ENCODE measurements at regions not wholly inside any gene's neighbourhood (a gene's known extent, or its start where the extent isn't known, plus 50 kb on each side); places are given as distances from the start of the nearest gene placed in this dataset.

GRCh38 chr11:71192629-71193028, 59.7 kb downstream of the SHANK2 start:
- no peaks in the 10 kb centered on the region for H3K9me3 Mint-ChIP-seq (ENCODE audit: low read depth)
- H3K4me3 Mint-ChIP-seq (ENCODE audit: low read depth), result no peak overlapping the region
- H3K27ac Mint-ChIP-seq, result no peak overlapping the region
- H3K27me3 Mint-ChIP-seq, result no peaks in the 10 kb centered on the region
- no peak for DNase-seq (ENCODE audit: low spot score, unreplicated experiment)
- TF ChIP-seq, protein P1, sequence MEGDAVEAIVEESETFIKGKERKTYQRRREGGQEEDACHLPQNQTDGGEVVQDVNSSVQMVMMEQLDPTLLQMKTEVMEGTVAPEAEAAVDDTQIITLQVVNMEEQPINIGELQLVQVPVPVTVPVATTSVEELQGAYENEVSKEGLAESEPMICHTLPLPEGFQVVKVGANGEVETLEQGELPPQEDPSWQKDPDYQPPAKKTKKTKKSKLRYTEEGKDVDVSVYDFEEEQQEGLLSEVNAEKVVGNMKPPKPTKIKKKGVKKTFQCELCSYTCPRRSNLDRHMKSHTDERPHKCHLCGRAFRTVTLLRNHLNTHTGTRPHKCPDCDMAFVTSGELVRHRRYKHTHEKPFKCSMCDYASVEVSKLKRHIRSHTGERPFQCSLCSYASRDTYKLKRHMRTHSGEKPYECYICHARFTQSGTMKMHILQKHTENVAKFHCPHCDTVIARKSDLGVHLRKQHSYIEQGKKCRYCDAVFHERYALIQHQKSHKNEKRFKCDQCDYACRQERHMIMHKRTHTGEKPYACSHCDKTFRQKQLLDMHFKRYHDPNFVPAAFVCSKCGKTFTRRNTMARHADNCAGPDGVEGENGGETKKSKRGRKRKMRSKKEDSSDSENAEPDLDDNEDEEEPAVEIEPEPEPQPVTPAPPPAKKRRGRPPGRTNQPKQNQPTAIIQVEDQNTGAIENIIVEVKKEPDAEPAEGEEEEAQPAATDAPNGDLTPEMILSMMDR (IDR thresholded peaks at IDR 0.05; ENCODE audit: unreplicated experiment), result no peak
- H3K36me3 Mint-ChIP-seq (ENCODE audit: insufficient read depth), result peaks cover 7% of the 10 kb centered on the region
- peaks cover 26% of the 10 kb centered on the region for H3K4me1 Mint-ChIP-seq (ENCODE audit: low read depth)

GRCh38 chr11:71191201-71191600, 61.2 kb downstream of the SHANK2 start:
- TF ChIP-seq, protein P1 (IDR thresholded peaks at IDR 0.05; ENCODE audit: unreplicated experiment), result no peak
- Mint-ChIP-seq H3K4me3 (ENCODE audit: low read depth) (no peak overlapping the region), H3K27ac (peak overlapping the region; percentile 85)

DNA sequence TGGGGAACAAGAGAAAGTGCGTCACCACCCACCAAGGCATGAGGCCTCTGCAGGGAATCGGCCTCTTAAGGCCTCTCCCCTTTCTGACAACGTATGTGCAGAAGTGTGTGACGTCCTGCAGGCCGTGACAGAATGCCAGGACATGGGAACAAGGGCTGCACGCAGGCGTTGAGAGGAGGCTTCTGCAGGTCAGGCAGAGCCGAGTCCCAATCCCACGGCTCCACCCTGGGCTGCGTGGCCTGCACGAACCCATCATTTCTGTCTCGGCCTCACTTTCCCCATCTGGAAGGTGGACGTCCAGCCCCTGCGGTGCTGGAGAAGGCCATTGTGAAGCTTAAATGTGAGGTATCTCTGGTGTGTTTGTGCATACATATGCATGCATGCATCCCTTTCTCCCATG, 61.8 kb downstream of the SHANK2 start:
- TF ChIP-seq, protein P1 (IDR thresholded peaks at IDR 0.05; ENCODE audit: unreplicated experiment), result no peak
- DNase-seq (ENCODE audit: low spot score, unreplicated experiment), result no peak
- Mint-ChIP-seq H3K27me3 (no peaks in the 10 kb centered on the region), H3K27ac (no peak overlapping the region), H3K9me3 (ENCODE audit: low read depth) (no peaks in the 10 kb centered on the region), H3K4me3 (ENCODE audit: low read depth) (no peak overlapping the region), H3K4me1 (ENCODE audit: low read depth) (peaks cover 29% of the 10 kb centered on the region), H3K36me3 (ENCODE audit: insufficient read depth) (peaks cover 15% of the 10 kb centered on the region)

More at GRCh38 chr11:71191201-71191600, 61.2 kb downstream of the SHANK2 start:
- peaks cover 29% of the 10 kb centered on the region for H3K4me1 Mint-ChIP-seq (ENCODE audit: low read depth)
- H3K9me3 Mint-ChIP-seq (ENCODE audit: low read depth), result no peaks in the 10 kb centered on the region
- DNase-seq (ENCODE audit: low spot score, unreplicated experiment), result no peak
- no peaks in the 10 kb centered on the region for H3K27me3 Mint-ChIP-seq
- H3K36me3 Mint-ChIP-seq (ENCODE audit: insufficient read depth), result peaks cover 14% of the 10 kb centered on the region

GRCh38 chr11:71189768-71190315, 62.5 kb downstream of the SHANK2 start:
- TF ChIP-seq, protein P1 (IDR thresholded peaks at IDR 0.05; ENCODE audit: unreplicated experiment), result no peak
- H3K27me3 Mint-ChIP-seq, result no peaks in the 10 kb centered on the region
- peaks cover 29% of the 10 kb centered on the region for H3K4me1 Mint-ChIP-seq (ENCODE audit: low read depth)
- no peak overlapping the region for H3K4me3 Mint-ChIP-seq (ENCODE audit: low read depth)
- H3K36me3 Mint-ChIP-seq (ENCODE audit: insufficient read depth), result peaks cover 17% of the 10 kb centered on the region
- peak overlapping the region; percentile 16 for H3K27ac Mint-ChIP-seq
- no peaks in the 10 kb centered on the region for H3K9me3 Mint-ChIP-seq (ENCODE audit: low read depth)
- no peak for DNase-seq (ENCODE audit: low spot score, unreplicated experiment)

DNA sequence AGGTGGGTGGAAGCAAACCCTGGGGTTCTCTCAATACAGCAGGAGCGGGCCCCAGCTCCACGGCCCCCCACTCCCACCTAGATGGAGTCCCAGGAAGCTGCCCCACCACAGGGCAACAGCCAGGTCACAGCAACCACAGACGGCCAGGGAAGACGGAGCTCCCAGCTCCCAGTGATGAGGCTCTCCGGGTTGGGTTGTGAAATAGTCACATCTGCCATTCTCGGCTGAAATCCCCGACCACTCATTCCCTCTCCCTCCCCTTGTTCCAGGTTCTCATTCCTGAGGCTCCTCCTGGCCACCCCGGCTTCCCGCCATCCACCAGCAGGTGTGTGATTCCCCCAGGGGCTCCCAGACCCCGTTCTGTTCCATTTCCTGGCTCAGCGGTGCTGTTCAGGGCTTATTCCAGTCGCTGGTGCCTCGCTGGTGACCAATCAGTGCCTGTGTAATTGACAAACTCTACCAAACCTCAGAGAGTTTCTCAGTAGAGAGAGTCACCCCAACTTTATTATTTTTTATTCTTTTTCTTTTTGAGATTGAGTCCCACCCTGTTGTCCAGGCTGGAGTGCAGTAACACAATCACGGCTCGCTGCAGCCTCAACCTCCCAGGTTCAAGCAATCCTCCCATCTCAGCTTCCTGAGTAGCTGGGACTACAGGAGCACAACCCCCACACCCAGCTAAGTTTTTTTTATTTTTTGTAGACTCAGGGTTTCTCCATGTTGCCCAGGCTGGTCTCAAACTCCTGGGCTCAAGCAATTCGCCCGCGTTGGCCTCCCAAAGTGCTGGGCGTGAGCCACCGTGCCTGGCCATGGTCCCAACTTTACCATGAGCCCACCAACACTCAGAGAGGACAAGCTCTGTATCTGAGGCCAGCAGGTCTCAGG, 63.2 kb downstream of the SHANK2 start:
- Mint-ChIP-seq H3K27ac (peak overlapping the region; percentile 16), H3K36me3 (ENCODE audit: insufficient read depth) (peaks cover 17% of the 10 kb centered on the region), H3K4me3 (ENCODE audit: low read depth) (no peak overlapping the region), H3K4me1 (ENCODE audit: low read depth) (peaks cover 25% of the 10 kb centered on the region), H3K9me3 (ENCODE audit: low read depth) (no peaks in the 10 kb centered on the region), H3K27me3 (no peaks in the 10 kb centered on the region)
- DNase-seq (ENCODE audit: low spot score, unreplicated experiment), result no peak
- TF ChIP-seq, protein P1 (IDR thresholded peaks at IDR 0.05; ENCODE audit: unreplicated experiment), result no peak
